Sigmoid colon (tissue), 4 donors: ENCODE measurements at regions not wholly inside any gene's neighbourhood (a gene's known extent, or its start where the extent isn't known, plus 50 kb on each side); places are given as distances from the start of the nearest gene placed in this dataset.

Source experiments
- CTCF ChIP-seq, 4 experiments: fragments of 450-650 bp in 3 of 4; fragments of 200-600 bp in 1 of 4; IDR thresholded peaks; one replicate each; pipeline ENCODE4 v1.5.1; 2016 to 2019; ENCODE audit warnings: antibody characterized with exemption in 4 of 4, mild to moderate bottlenecking in 3 of 4, moderate library complexity in 2 of 4
- POLR2A ChIP-seq, 2 donors: fragments of 450-650 bp; IDR thresholded peaks; one replicate each; pipeline ENCODE4 v1.6.1; 2016; ENCODE audit warnings: antibody characterized with exemption in 2 of 2, mild to moderate bottlenecking in 2 of 2, moderate library complexity in 2 of 2
- POLR2AphosphoS5 ChIP-seq, 4 donors: sonication (generic); formaldehyde crosslinking; IDR thresholded peaks; one replicate each; pipeline ENCODE4 v1.6.1; 2017; ENCODE audit warnings: antibody characterized with exemption in 4 of 4

- TF ChIP-seq CTCF (IDR thresholded peaks at IDR 0.05), result no peak
- TF ChIP-seq POLR2A (IDR thresholded peaks at IDR 0.05), result no peak
- no peak for TF ChIP-seq POLR2AphosphoS5 (IDR thresholded peaks at IDR 0.05)
These were observed 148.0 kb upstream of the G2E3 start for GRCh38 chr14:30410986-30411385.
